Liver (tissue), 3 donors: ENCODE measurements at regions not wholly inside any gene's neighbourhood (a gene's known extent, or its start where the extent isn't known, plus 50 kb on each side); places are given as distances from the start of the nearest gene placed in this dataset.

Source experiments
- ATF3 ChIP-seq: IDR thresholded peaks from 2 replicates; pipeline ENCODE4 v1.6.1; 2016; ENCODE audit warnings: antibody characterized with exemption
- CTCF ChIP-seq: fragments of 150-350 bp; IDR thresholded peaks from 2 replicates; pipeline ENCODE4 v1.5.1; 2017; ENCODE audit warnings: improper control_type of control experiment, low read depth, low read length; ENCODE audit not compliant: missing input control
- EGR1 ChIP-seq, 2 donors: IDR thresholded peaks; 2 replicates each; pipeline ENCODE4 v1.6.1; 2016 to 2018; ENCODE audit warnings: antibody characterized with exemption in 2 of 2, low read depth in 2 of 2
- FOXA2 ChIP-seq: IDR thresholded peaks from 2 replicates; pipeline ENCODE4 v1.6.1; 2016; ENCODE audit warnings: antibody characterized with exemption
- GABPA ChIP-seq, 2 donors: IDR thresholded peaks in 1 of 2; conservative IDR thresholded peaks in 1 of 2; 2 replicates each; pipeline ENCODE4 v1.6.1; 2016; ENCODE audit warnings: antibody characterized with exemption in 2 of 2, mild to moderate bottlenecking in 1 of 2, moderate library complexity in 1 of 2
- HNF4G ChIP-seq: IDR thresholded peaks from 2 replicates; pipeline ENCODE4 v1.6.1; 2016; ENCODE audit warnings: antibody characterized with exemption
- JUND ChIP-seq, 2 donors: IDR thresholded peaks; 2 replicates each; pipeline ENCODE4 v1.6.1; 2016; ENCODE audit warnings: antibody characterized with exemption in 2 of 2
- MAX ChIP-seq: IDR thresholded peaks from 2 replicates; pipeline ENCODE4 v1.6.1; 2016; ENCODE audit warnings: antibody characterized with exemption
- NR2F2 ChIP-seq: IDR thresholded peaks from 2 replicates; pipeline ENCODE4 v1.6.1; 2016; ENCODE audit warnings: antibody characterized with exemption
- RAD21 ChIP-seq, 2 donors: IDR thresholded peaks; 2 replicates each; pipeline ENCODE4 v1.6.1; 2016; ENCODE audit warnings: antibody characterized with exemption in 2 of 2, mild to moderate bottlenecking in 2 of 2
- REST ChIP-seq: IDR thresholded peaks from 2 replicates; pipeline ENCODE4 v1.6.1; 2016; ENCODE audit warnings: antibody characterized with exemption, mild to moderate bottlenecking
- TAF1 ChIP-seq: conservative IDR thresholded peaks from 2 replicates; pipeline ENCODE4 v1.6.1; 2016; ENCODE audit warnings: antibody characterized with exemption, mild to moderate bottlenecking
- YY1 ChIP-seq: IDR thresholded peaks from 2 replicates; pipeline ENCODE4 v1.6.1; 2016; ENCODE audit warnings: antibody characterized with exemption, mild to moderate bottlenecking
- ZBTB33 ChIP-seq: IDR thresholded peaks from 2 replicates; pipeline ENCODE4 v1.6.1; 2016; ENCODE audit warnings: antibody characterized with exemption
- donor health status: healthy.
- donor health status: healthy.

- TF ChIP-seq CTCF (no peak), RAD21 (IDR thresholded peaks at IDR 0.05) (no peak), GABPA (IDR thresholded peaks at IDR 0.05 in 1 of 2, conservative IDR thresholded peaks at IDR 0.05 in 1 of 2) (no peak), ATF3 (no peak), REST (no peak), JUND (IDR thresholded peaks at IDR 0.05) (no peak), MAX (no peak), EGR1 (IDR thresholded peaks at IDR 0.05; ENCODE audit: low read depth in 2 of 2) (no peak), FOXA2 (no peak), TAF1 (no peak), ZBTB33 (no peak), YY1 (no peak), NR2F2 (no peak), HNF4G (no peak)
Observed at GRCh38 chr22:23002612-23003180, 67.6 kb upstream of the GNAZ start.
